ENCODE measurements at regions not wholly inside any gene's neighbourhood (a gene's known extent, or its start where the extent isn't known, plus 50 kb on each side); places are given as distances from the start of the nearest gene placed in this dataset.

DNA sequence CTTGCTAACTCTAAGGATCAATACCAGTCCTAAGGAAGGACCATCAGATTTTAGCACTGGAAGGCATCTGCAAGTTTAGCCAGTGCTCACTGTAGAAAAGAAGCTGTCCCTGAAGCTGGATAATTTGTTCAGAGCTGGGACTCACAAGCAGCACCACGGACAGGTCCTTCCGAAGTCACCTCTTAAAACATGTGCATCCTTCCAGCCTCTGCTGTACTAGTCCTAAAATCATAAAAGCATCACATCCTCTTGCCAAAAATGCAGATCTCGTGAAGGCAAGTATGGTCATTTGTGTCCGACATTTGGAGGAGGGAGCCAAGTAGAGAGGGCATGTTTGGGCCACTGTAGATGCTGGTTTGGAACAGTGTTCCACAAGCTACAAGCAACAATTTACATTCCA is 506.9 kb downstream of the RBFOX1 start:
- Mint-ChIP-seq H3K36me3 (ENCODE audit: low read depth) (no peaks in the 10 kb centered on the region), H3K27me3 (ENCODE audit: low read depth) (peaks cover 50% of the 10 kb centered on the region), H3K4me3 (no peak overlapping the region), H3K9me3 (no peaks in the 10 kb centered on the region), H3K4me1 (peaks cover 18% of the 10 kb centered on the region), H3K27ac (ENCODE audit: unreplicated experiment) (no peak overlapping the region)
- TF ChIP-seq, protein P1, sequence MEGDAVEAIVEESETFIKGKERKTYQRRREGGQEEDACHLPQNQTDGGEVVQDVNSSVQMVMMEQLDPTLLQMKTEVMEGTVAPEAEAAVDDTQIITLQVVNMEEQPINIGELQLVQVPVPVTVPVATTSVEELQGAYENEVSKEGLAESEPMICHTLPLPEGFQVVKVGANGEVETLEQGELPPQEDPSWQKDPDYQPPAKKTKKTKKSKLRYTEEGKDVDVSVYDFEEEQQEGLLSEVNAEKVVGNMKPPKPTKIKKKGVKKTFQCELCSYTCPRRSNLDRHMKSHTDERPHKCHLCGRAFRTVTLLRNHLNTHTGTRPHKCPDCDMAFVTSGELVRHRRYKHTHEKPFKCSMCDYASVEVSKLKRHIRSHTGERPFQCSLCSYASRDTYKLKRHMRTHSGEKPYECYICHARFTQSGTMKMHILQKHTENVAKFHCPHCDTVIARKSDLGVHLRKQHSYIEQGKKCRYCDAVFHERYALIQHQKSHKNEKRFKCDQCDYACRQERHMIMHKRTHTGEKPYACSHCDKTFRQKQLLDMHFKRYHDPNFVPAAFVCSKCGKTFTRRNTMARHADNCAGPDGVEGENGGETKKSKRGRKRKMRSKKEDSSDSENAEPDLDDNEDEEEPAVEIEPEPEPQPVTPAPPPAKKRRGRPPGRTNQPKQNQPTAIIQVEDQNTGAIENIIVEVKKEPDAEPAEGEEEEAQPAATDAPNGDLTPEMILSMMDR (conservative IDR thresholded peaks at IDR 0.05): no peak
- no peak for DNase-seq (ENCODE audit: low read depth, low spot score)

DNA sequence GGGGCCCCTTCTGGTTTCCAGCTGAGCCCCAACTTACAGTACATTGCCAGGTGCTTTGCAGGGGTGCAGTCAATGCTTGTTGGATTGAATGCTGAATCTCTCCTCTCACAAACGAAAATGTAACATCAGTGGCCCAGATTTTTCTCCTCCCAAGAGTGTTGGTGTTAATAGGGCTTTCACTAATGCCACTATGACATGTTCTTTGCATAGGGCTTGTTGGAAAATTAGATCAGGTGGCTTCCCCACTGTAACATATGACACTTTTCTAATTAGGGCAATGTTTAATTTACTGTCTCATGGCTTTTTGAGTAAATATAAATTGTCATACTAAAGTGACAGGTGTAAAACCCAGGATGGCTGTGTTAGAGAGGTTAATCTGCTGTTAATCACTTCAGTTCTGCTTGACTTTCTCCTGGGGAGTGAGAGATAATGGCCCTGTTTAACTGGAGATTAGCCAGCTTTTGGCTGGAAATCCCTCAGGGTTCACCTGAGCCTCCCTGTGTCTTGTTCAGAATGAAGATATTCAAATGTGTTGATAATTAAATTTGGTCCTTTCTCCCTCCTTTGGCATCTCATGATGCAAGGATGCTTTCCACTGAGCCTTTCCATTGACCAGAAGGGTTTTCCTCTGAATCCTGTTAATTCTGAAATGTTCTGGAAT is 502.3 kb downstream of the RBFOX1 start:
- Mint-ChIP-seq H3K27ac (ENCODE audit: unreplicated experiment) (no peak overlapping the region), H3K4me1 (no peaks in the 10 kb centered on the region), H3K36me3 (ENCODE audit: low read depth) (no peaks in the 10 kb centered on the region), H3K9me3 (no peaks in the 10 kb centered on the region), H3K27me3 (ENCODE audit: low read depth) (peaks cover 33% of the 10 kb centered on the region), H3K4me3 (no peak overlapping the region)
- no peak for DNase-seq (ENCODE audit: low read depth, low spot score)
- TF ChIP-seq, protein P1 (conservative IDR thresholded peaks at IDR 0.05): no peak

DNA sequence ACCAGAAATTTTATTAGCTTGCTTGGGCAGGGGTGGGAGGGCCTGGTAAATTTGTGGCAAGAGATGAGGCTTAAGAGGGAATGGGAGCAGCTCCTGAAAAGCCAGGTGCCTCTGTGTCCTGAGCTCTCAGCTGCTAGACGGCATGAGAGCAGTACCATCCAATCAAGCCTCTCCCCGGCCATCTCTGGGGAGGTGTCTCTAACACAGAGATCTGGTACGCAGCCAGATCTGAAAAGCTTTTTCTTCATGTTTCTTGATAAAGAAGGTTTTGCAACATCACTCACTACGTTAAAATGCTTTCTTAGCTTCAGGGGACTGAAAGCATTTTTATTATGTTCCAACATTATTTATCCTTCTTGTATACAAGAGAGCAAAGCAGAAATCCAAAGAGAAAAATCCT is 488.2 kb downstream of the RBFOX1 start:
- Mint-ChIP-seq H3K36me3 (ENCODE audit: low read depth) (no peaks in the 10 kb centered on the region), H3K27ac (ENCODE audit: unreplicated experiment) (no peak overlapping the region)
- TF ChIP-seq, protein P1 (conservative IDR thresholded peaks at IDR 0.05): no peak

DNA sequence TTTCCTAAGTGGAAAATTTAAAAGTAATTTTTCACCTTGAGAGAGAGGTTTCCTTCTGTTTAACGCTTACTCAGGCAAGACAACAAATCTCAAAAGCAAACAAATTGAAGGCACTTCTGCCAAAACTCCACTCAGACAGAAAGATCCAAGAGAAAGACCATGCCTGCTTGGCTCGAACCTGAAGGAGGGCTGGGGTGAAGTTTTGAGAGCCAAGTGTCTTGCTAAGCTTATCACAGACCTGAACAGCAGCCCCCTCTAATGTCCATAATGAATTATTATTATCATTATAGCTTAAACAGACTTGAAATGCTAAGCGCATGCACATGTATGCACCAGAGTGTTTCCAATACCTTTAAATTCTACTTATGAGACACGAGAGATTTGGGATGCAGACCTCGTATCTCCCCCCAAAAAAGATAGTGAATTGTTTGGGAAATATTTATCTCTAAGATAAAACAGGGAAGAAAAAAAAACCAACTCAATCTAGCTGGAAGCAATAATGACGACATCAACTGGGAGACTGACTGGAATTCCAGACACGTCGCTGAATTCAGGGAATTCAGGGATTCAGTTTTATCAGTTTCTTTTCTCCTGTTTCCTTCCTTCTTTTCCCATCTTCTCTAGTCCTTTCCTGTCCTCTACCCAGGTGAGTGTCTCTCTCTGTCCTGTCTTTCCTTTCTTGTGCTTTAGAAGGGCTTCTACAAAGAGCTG is 473.2 kb downstream of the RBFOX1 start:
- Mint-ChIP-seq H3K27me3 (ENCODE audit: low read depth) (peaks cover 19% of the 10 kb centered on the region), H3K4me3 (no peak overlapping the region), H3K4me1 (no peaks in the 10 kb centered on the region), H3K9me3 (no peaks in the 10 kb centered on the region), H3K36me3 (ENCODE audit: low read depth) (no peaks in the 10 kb centered on the region), H3K27ac (ENCODE audit: unreplicated experiment) (no peak overlapping the region)
- TF ChIP-seq, protein P1 (conservative IDR thresholded peaks at IDR 0.05): no peak
- DNase-seq (ENCODE audit: low read depth, low spot score): no peak

More for the DNA sequence above, 488.2 kb downstream of the RBFOX1 start:
- H3K27me3 Mint-ChIP-seq (ENCODE audit: low read depth): peaks cover 5% of the 10 kb centered on the region
- H3K9me3 Mint-ChIP-seq: no peaks in the 10 kb centered on the region
- DNase-seq (ENCODE audit: low read depth, low spot score): no peak
- H3K4me1 Mint-ChIP-seq: no peaks in the 10 kb centered on the region
- no peak overlapping the region for H3K4me3 Mint-ChIP-seq

DNA sequence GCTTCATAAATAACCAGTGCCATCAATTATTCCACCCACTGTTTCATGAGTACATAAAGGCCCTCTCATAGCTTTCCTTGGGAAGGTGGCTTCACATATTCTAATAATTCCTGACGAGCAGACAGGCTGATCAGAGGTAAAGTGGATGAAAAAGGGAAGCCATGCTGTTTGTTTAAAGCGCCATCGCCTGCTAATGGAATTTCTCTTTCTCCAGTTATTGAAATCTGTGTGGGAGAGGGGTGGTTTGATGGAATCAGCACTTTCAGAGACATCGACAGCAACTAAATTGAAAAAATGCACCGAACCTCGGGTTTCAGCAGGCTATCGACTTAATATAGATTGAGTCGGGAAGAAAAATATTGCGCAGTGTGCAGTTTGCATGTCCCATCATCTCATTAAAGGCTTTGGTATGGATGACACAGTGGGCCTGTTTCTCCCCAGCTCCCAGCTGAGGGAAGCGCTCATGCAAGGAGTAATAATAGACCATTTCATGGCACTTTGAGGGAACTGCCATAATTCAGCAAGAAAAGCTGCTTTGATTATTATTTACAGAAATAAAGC is 472.1 kb downstream of the RBFOX1 start:
- no peak overlapping the region for H3K4me3 Mint-ChIP-seq
- no peaks in the 10 kb centered on the region for H3K36me3 Mint-ChIP-seq (ENCODE audit: low read depth)
- peaks cover 20% of the 10 kb centered on the region for H3K27me3 Mint-ChIP-seq (ENCODE audit: low read depth)
- TF ChIP-seq, protein P1 (conservative IDR thresholded peaks at IDR 0.05): no peak
- no peak for DNase-seq (ENCODE audit: low read depth, low spot score)
- no peaks in the 10 kb centered on the region for H3K4me1 Mint-ChIP-seq
- H3K9me3 Mint-ChIP-seq: no peaks in the 10 kb centered on the region
- H3K27ac Mint-ChIP-seq (ENCODE audit: unreplicated experiment): no peak overlapping the region

All from neural crest cell (in vitro differentiated cells).